ENCODE measurements at regions not wholly inside any gene's neighbourhood (a gene's known extent, or its start where the extent isn't known, plus 50 kb on each side); places are given as distances from the start of the nearest gene placed in this dataset.

DNA sequence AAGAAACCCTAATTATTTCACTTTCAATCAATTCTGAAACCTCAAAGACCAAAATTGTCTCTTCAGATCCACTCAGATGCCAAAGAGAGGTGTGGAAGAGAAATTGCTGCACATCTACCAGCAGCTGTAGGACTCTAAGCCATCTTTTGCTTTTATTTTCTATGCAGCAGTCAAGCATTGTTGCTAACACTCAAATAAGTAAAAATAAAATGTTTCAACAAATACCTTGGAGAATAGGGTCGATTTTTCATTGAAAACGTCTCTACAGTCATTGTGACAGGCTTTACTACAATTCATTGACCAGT, 66.4 kb upstream of the CFAP20DC start:
- no peak for DNase-seq

- peak; percentile 42 for DNase-seq
These were observed 65.8 kb upstream of the CFAP20DC start for GRCh38 chr3:59115364-59116232.

- DNase-seq = no peak
These were observed 58.3 kb upstream of the CFAP20DC start for GRCh38 chr3:59107856-59108815.

DNA sequence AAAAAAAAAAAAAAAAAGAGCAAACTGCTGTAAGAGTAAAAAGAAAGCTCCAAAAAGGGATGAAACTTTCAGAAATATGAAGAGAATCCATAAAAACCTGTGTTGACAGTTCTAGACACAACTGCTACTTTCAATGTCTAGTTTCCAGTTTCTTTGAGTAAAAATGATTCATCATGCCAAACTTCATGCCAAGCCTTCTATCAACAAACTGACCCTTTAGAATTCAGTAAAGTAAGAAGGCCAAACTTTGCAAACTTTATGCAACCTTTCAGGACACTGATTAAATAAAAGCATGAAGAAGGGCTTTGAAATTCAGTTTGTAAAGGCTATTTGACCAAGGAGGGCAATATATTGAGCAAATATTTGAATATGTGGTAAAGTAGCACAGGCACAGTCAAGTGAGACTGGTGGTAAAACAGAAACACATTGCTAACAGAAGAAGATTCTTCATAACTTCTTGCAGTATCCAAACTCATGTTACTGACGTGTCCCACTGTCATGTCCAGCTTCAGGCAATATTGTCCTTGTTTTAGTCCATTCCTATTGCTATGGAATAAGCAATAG, 56.3 kb upstream of the CFAP20DC start:
- DNase-seq = no peak

- DNase-seq = no peak
These were observed 53.7 kb upstream of the CFAP20DC start for GRCh38 chr3:59103552-59103951.

DNA sequence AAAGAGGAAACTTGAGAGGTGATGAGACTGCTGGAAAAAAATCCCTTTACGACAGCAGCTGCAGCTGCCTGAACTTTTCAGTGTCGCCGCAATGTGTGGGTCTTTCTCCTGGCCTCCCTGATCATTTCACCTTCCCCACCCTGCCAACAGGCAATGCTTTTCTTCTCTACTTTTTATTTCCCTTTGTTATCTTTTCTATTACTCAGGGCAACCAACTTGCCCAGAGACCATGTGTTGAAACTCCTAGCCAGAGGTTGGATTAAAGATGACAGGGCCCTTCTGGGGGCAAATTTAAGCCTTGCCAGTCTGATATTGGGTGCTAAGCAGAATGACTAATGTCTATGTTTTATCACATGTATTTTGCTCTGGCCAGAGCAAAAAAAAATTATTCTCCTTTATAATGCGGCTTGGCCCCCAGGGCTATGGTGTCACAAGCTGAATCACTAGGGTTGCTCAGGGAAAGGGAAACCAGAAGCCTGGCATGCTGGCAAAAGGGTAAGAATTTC, 51.5 kb upstream of the CFAP20DC start:
- DNase-seq = no peak

Measured in fibroblast of upper back skin (primary cell).